ENCODE measurements at regions not wholly inside any gene's neighbourhood (a gene's known extent, or its start where the extent isn't known, plus 50 kb on each side); places are given as distances from the start of the nearest gene placed in this dataset.

DNA sequence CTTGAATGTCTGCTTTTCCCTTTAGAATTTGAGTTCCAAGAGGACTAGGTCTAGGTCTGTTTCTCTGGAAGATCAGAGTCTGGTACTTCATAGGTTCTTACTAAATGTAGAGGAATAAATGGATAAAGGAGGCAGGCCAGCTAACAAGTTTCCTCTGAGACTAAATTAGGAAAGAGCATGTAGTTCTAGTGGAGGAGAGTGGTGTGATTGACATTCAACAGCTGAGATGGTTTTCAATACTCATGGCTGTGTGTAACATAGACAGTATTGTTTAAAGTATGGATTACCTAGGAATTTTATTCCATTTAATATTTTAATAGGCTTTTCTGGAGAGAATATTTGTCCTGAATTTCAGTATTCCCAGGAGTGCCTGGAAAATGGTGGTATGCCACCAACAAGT, 364.7 kb downstream of the METTL15 start:
- DNase-seq (ENCODE audit: low read depth) = no peak
- TF ChIP-seq, protein P1, sequence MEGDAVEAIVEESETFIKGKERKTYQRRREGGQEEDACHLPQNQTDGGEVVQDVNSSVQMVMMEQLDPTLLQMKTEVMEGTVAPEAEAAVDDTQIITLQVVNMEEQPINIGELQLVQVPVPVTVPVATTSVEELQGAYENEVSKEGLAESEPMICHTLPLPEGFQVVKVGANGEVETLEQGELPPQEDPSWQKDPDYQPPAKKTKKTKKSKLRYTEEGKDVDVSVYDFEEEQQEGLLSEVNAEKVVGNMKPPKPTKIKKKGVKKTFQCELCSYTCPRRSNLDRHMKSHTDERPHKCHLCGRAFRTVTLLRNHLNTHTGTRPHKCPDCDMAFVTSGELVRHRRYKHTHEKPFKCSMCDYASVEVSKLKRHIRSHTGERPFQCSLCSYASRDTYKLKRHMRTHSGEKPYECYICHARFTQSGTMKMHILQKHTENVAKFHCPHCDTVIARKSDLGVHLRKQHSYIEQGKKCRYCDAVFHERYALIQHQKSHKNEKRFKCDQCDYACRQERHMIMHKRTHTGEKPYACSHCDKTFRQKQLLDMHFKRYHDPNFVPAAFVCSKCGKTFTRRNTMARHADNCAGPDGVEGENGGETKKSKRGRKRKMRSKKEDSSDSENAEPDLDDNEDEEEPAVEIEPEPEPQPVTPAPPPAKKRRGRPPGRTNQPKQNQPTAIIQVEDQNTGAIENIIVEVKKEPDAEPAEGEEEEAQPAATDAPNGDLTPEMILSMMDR (conservative IDR thresholded peaks at IDR 0.05; ENCODE audit: low read depth, low read length) = no peak
- H3K4me3 ChIP-seq (ENCODE audit: low read depth, low read length) = no peak overlapping the region

DNA sequence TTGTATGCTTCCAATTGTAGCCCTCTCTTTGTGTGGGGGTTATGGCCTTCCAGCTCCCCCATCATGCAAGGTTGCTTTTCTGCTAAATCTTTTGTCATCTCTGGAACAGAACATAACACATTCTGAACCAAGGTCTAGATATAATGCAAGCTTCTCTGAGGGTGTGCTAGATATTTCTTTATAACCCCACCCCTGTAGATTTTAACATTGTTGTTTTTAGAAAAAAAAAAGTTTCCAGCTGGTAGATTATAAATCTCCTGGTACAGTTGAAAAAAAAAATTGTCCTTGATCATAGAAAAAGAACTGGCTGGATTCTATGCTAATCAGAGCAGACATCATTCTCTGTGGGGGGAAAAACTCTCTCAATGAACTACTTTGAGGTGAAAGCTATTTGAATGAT, 363.3 kb downstream of the METTL15 start:
- TF ChIP-seq, protein P1 (conservative IDR thresholded peaks at IDR 0.05; ENCODE audit: low read depth, low read length) = no peak
- no peak overlapping the region for H3K4me3 ChIP-seq (ENCODE audit: low read depth, low read length)
- DNase-seq (ENCODE audit: low read depth) = no peak

DNA sequence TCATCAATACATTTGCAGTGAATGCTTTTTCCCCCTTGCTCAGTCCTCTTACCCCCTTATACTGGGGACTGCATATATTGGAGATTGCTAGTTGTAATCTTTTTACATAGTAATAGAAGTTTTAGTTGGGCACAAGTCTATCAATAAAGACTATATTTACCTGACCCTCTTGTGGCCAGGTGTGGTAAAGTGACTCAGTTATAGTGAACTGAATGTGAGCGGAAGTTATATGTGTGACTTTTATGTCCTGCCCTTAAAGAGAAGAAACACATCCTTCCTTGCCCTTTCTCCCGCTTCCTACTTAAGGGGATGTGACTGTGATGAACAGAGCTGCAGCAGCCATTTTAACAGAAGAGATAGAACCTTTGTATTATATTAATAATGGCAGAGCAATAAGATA, 362.0 kb downstream of the METTL15 start:
- TF ChIP-seq, protein P1 (conservative IDR thresholded peaks at IDR 0.05; ENCODE audit: low read depth, low read length) = no peak
- H3K4me3 ChIP-seq (ENCODE audit: low read depth, low read length) = no peak overlapping the region
- no peak for DNase-seq (ENCODE audit: low read depth)

DNA sequence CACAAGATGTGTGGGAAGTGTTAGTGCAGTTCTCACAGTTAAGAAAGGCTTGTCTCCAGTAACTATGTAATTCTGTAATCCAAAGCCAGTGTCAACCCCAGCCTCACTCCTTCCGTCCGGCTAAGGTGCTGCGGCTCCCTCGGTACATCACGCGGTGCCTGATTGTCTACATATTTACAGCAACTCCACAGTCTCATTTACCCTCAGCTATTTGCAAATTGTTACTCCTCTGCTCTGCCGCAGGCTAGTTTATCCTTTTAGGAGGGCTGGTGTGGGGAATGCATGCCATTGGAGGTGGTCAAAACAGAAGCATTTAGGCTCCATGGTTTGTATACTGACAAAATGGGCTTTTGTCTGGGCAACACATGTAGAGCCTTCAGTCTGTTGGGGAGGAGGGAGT, 358.3 kb downstream of the METTL15 start:
- DNase-seq (ENCODE audit: low read depth) = no peak
- TF ChIP-seq, protein P1 (conservative IDR thresholded peaks at IDR 0.05; ENCODE audit: low read depth, low read length) = no peak
- no peak overlapping the region for H3K4me3 ChIP-seq (ENCODE audit: low read depth, low read length)

DNA sequence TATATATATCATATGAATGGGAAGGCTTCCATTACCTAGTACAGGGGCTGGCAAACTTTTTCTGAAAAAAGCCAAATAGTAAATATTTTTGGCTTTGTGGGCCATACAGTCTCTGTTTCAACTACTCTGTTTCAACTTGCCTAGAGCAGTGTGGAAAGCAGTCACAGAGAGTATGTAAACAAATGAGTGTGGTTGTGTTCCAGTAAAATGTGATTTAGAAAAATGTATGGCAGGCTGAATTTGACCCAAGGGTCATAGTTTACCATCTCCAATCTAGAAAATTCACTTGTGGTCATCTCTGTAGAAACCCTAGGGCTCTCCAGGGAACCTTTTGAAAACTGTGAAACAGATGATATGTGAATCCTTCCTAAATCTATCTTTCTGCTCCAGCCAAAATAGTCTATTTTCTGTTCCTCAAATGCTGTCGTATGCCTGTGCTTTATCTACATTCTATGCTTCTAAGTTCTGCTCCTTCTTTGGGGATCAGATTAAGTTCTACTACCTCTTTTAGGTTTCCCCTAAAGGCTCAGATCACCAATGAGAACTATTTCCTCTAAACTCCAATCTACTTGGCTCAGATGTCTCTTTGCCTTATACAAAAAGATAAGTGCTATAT, 356.2 kb downstream of the METTL15 start:
- no peak for DNase-seq (ENCODE audit: low read depth)
- no peak overlapping the region for H3K4me3 ChIP-seq (ENCODE audit: low read depth, low read length)
- TF ChIP-seq, protein P1 (conservative IDR thresholded peaks at IDR 0.05; ENCODE audit: low read depth, low read length) = no peak

DNA sequence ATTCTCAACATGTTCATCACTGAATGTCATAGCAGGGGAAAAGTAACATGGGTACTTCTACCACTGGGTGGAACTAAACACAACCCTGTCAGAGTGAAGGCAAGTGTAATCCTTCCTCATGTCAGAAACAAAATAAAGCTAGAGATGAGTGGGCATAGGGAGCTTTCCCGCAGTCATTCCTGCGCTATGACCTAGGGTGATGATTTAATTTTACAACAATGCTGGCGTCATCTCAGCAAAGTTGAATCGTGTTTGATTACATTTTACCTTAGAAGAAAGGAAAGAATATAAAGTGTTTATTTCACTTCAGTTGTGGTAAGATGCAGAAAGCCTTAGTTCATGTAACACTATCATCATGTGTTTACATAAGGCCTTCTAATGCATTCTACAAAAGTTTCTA, 355.6 kb downstream of the METTL15 start:
- TF ChIP-seq, protein P1 (conservative IDR thresholded peaks at IDR 0.05; ENCODE audit: low read depth, low read length) = no peak

DNA sequence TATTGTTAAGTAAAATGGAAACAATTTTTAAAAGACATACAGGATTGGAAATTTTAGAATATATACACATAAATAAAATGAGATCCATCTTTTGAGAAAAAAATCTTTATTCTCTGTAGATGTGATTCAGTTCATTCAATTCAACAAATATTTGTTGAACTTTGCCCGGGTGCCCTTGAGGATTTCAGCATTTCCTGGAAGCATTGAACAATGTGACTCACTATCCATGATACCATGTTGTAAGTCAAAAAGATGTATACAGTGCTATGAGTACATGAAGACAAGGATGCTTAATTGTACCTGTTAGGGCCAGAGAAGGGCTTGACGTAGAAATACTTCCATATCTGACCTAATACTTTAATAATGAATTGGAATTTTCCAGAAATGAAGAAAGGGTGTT, 353.7 kb downstream of the METTL15 start:
- no peak overlapping the region for H3K4me3 ChIP-seq (ENCODE audit: low read depth, low read length)
- DNase-seq (ENCODE audit: low read depth) = no peak
- TF ChIP-seq, protein P1 (conservative IDR thresholded peaks at IDR 0.05; ENCODE audit: low read depth, low read length) = no peak

More for the DNA sequence above, 355.6 kb downstream of the METTL15 start:
- H3K4me3 ChIP-seq (ENCODE audit: low read depth, low read length) = no peak overlapping the region
- DNase-seq (ENCODE audit: low read depth) = no peak

All from epithelial cell of proximal tubule (primary cell).